ENCODE measurements at regions not wholly inside any gene's neighbourhood (a gene's known extent, or its start where the extent isn't known, plus 50 kb on each side); places are given as distances from the start of the nearest gene placed in this dataset.
A peak's percentile ranks its signal among the peaks of the same experiment; 100 is the strongest.

DNA sequence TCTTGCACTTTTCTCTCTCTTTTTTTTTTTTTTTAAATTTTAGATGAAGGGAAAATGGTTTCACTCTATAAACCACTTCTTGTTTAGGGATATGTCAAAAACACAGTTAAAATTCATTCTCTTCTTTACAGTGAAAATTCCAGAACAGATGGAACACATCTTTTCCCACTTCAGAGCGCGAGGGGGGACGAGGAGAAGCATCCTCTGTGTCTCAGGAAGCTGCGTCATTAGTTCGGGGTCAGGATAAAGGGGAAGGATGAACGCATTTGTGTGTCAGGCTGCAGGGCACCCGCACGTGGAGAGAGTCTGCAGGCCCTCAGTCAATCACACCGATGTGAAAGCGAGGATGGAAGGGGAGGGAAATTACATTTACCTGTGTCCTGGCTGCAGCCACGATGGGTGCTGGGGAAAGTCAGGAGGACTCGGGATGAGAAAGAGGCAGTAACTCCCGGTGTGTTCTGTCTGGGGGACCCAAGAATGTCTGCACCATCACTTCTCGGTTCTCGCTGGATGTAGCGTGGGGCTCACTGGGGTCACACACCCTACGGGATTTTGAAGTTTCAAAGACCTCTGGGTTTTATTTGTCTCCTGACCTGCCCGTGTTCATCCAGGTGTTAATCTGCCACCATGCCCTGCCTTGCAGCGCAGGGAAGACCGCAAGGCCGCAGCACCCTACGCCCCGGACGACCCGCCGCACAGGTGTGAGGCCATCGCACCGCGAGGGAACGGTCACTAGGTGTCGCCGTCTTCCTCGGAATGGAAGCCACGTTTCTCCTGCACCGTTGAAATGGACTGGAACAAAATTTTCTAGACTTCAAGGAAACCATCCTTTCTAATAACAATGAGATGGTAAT lies 66.7 kb upstream of the PITRM1 start:
- TF ChIP-seq, protein P1, sequence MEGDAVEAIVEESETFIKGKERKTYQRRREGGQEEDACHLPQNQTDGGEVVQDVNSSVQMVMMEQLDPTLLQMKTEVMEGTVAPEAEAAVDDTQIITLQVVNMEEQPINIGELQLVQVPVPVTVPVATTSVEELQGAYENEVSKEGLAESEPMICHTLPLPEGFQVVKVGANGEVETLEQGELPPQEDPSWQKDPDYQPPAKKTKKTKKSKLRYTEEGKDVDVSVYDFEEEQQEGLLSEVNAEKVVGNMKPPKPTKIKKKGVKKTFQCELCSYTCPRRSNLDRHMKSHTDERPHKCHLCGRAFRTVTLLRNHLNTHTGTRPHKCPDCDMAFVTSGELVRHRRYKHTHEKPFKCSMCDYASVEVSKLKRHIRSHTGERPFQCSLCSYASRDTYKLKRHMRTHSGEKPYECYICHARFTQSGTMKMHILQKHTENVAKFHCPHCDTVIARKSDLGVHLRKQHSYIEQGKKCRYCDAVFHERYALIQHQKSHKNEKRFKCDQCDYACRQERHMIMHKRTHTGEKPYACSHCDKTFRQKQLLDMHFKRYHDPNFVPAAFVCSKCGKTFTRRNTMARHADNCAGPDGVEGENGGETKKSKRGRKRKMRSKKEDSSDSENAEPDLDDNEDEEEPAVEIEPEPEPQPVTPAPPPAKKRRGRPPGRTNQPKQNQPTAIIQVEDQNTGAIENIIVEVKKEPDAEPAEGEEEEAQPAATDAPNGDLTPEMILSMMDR (IDR thresholded peaks at IDR 0.05) = peak in 5 of 6 experiments; percentile 73 to 94 (median 91)
- TF ChIP-seq POLR2A (IDR thresholded peaks at IDR 0.05) = no peak
